ENCODE measurements at regions not wholly inside any gene's neighbourhood (a gene's known extent, or its start where the extent isn't known, plus 50 kb on each side); places are given as distances from the start of the nearest gene placed in this dataset.

DNA sequence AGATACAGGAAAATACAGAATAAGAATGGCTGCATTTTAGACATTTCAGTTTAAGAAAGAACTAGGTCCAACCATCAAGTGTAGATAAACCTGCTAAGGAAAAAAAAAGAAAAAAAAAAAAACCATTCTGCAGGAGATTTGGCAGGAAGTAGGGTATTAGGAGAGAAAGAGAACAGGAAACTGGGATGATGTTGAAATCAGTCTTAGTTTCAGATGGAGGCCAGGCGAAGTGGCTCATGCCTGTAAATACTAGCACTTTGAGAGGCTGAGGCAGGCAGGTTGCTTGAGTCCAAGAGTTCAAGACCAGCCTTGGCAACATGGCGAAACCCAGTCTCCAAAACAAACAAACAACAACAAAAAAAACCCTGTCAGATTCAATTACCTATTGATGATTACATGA, 120.2 kb downstream of the RAB11FIP2 start:
- no peak for DNase-seq (ENCODE audit: low read depth)

DNA sequence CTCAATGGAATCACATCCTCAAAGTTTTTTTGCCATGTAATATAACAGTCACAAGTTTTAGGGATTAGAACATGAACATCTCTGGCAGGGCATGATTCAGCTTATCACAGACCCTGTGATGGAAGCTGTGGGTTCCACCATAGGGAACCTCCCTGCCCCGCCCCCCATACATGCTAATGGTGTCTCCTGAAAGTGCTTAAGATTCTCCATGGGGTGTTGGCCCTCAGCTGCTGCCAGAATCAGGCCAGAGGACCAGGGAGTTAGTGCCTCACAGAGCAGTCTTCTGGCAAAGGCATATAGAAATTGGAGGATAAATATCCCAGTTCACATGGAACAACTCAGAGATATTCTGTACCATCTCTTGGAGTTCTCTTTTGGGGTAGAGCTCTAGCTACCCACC, 119.4 kb downstream of the RAB11FIP2 start:
- DNase-seq (ENCODE audit: low read depth) = no peak

DNA sequence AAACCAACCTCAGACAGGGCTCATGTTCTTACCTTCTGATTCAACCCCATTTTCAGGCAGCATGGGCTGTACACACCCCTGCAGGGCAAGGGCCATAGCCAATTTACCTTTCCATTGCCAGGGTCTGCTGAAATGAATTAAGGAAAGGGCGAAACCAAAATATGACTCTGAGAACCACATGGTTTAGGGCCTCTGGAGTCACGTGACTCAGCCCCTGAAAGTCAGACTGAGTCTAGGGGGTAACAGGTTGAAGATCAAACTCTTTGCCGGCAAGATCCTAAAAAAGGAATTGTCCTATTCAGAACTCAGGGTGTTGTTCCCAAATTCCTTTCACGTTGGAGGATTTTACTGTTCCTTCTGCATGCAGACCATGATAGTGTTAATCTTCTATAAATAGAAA, 118.9 kb downstream of the RAB11FIP2 start:
- no peak for DNase-seq (ENCODE audit: low read depth)

DNA sequence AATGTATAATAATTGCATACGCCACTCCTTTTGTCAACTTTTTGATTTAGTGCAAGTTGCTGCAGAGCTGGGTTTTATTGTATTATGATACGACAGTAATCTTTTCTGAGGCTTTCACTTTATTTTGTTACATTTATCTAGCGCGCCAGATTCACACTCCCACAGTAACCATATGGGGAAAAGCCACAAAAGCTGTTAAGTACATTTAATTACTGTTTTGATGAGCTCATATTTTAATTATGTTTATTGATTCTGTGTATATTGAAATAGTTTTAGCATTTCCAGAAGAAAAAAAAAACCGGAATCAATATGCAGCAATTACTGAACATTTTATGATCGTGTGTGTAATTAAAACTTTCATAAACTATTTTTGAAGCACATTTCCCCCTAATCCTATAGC, 118.5 kb downstream of the RAB11FIP2 start:
- DNase-seq (ENCODE audit: low read depth) = no peak

DNA sequence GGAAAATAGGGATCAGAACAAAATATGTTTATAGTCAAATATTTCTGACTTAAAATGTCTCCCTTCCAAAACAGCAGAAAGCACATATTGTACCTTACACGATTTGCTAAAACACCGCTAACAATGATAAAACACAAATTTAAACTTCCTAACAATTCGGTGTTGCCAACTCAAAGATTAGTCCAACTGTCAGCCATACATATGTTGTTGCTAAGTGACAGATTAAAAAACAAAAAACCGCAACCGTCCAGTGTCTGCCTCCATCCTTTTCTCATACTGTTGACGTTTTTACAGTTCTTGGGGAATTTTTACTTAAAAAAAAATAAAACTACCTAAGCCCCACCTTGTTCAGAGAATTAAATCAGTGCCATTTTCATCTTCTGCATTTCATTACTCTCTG, 118.0 kb downstream of the RAB11FIP2 start:
- no peak for DNase-seq (ENCODE audit: low read depth)

DNA sequence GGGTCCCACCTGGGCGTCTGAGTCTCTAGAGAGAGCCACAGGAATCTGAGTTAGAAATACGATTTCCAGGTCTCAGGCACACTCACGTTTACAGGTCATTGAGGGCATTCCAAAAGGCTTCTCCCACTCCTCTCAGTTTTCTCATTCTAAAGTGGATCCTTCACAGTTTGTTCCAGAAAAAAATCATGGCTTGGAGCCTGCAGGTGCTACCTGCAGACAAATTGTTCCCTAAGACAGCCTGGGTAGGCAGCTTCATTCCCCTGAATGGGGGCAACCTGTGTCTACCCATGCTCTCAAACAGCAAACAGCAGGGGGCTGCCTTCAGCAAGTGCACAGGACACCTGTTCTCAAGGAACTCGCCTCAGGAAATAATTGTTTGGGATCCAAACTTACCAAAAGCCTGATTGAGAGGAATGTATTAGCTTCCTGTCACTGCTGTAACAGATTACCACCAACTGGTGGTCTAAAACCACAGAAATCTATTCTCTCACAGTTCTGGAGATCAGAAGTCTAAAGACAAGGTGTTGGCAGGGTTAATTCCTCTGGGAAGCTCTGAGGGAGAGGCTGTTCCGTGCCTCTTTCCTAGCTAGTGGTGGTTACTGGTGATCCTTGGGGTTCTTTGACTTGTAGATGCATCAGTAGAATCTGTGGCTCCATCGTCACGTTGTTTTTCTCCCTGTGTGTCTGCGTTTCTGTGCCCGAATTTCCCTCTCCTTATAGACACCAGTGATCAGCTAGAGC, 117.2 kb downstream of the RAB11FIP2 start:
- no peak for DNase-seq (ENCODE audit: low read depth)

DNA sequence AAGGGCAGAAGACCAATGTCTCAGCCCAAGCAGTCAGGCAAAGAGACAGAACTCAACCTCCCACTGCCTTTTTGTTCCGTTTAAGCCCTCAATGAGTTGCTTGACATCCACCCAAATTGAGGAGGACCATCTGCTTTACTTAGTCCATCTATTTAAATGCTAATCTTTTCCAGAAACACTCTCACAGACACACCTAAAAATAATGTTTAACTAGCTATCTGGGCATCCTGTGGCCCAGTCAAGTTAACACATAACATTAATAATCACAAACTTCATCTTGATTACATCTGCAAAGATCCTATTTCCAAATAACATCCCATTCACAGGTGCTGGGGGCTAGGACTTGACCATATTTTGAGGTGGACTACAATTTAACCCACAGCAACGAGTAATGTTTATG, 115.7 kb downstream of the RAB11FIP2 start:
- DNase-seq (ENCODE audit: low read depth) = no peak

DNA sequence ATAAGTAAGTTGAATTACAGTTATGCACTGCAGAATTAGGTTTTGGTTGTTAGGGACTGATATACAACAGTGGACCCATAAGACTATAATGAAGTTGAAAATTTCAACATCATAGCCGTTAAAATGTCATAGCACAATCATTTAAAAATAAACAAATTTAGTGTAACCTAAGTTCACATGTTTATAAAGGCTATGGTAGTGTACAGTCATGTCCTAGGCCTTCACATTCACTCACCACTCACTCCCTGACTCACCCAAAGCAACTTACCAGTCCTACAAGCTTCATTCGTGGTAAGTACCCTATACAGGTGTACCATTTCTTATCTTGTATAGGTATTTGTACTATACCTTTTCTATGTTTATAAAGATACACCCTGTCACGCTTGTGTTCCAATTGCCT, 113.7 kb downstream of the RAB11FIP2 start:
- no peak for DNase-seq (ENCODE audit: low read depth)

DNA sequence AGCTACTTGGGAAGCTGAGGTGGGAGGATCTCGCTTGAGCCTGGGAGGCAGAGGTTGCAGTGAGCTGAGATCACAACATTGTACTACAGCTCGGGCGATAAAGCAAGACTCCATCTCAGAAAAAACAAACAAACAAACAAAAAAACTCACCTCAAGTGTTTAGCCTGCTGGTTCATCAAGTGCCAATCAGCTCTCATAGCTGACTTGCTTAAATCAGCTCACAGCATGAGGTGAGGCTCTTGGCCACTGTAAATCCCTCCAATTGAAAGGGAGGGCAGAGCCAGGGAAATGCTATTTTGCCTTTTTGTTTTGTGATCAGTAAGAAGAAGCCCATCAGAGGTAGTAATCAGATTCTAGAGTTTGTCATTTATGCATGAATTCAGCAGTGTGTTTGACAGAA, 112.3 kb downstream of the RAB11FIP2 start:
- no peak for DNase-seq (ENCODE audit: low read depth)

DNA sequence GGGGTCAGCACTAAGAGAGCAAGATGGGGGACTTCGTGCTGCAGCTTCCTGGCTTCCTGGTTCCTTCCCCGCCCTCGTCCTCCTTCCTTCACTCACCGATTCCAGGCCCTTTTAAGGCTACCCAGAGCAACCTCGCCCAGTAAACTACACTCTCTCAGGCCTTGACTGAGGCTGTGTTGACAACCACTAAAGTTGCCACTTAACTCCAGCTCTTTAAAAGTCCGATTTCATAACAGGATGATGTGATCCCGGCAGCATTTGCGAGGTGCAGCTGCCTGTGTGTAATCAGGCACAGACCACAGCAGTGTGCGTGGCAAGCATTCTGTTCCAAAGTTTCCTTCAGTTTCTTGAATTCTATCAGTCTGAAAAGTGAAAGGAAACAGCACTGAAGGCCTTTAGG, 110.6 kb downstream of the RAB11FIP2 start:
- no peak for DNase-seq (ENCODE audit: low read depth)

DNA sequence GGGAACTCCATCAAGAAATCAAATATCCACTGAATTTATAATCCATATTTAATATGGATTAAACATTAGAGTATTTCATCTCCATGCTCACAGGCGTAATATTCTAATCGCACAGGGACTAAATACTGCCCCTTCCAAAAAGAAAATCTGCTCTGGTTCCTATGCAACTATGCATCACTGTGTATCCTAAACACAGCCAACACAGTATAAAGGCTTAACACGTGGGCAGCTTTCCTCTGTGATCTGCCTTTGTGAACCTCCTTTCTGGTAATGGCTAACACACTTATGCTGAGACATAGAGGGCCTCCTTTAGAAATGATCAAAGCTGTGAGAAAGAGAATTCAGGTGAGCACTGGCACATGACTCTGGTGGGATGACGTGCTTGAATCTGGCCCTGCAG, 110.2 kb downstream of the RAB11FIP2 start:
- no peak for DNase-seq (ENCODE audit: low read depth)

DNA sequence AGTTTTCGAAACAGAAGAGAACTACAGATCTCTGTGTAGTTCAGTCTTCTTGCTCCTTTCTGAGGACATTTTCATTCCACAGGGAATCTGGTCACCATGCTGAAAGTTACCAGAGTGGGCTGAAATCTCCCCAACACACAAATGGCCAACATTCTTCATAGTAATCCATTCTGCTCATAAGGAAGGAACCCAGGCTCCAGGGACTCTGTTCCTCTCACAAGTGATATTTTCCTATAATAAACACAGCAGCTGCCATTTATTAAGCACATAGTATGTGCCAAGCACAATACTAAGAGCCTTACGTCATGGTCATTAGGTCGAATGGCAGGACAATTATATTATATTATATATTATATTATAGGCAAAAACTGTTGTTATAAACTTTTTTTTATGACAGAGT, 109.8 kb downstream of the RAB11FIP2 start:
- DNase-seq (ENCODE audit: low read depth) = no peak

DNA sequence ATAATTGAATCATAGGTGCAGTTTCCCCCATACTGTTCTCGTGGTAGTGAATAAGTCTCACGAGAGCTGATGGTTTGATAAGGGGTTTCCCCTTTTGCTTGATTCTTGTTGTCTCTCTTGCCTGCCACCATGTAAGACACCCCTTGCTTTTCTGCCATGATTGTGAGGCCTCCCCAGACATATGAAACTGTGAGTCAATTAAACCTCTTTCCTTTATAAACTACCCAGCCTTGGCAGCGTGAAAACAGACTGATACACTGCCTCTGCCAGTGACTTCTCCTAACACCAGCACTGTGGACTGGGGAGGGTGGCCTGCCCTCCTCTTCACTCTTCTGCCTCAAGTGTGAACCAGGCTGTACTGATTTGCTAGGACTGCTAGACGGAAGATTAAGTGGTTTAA, 108.6 kb downstream of the RAB11FIP2 start:
- no peak for DNase-seq (ENCODE audit: low read depth)

DNA sequence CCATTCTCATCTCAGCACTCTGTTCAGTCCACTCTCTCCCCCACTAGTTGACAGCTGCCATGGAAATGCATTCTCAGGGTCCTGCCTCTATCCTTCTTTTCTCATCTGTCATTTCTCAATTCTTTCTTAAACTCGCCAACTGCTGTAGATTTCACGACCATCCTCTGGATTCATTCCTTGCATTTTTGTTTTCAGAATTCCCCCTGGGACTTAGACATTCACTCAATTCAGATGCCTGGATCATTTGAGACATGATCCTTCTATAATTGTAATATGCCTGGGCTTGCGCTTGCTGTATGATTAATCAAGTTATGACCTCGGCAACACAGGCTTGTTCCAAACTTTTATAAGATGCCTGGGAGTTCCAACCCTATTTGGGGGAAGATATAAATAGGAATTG, 104.5 kb downstream of the RAB11FIP2 start:
- no peak for DNase-seq (ENCODE audit: low read depth)

DNA sequence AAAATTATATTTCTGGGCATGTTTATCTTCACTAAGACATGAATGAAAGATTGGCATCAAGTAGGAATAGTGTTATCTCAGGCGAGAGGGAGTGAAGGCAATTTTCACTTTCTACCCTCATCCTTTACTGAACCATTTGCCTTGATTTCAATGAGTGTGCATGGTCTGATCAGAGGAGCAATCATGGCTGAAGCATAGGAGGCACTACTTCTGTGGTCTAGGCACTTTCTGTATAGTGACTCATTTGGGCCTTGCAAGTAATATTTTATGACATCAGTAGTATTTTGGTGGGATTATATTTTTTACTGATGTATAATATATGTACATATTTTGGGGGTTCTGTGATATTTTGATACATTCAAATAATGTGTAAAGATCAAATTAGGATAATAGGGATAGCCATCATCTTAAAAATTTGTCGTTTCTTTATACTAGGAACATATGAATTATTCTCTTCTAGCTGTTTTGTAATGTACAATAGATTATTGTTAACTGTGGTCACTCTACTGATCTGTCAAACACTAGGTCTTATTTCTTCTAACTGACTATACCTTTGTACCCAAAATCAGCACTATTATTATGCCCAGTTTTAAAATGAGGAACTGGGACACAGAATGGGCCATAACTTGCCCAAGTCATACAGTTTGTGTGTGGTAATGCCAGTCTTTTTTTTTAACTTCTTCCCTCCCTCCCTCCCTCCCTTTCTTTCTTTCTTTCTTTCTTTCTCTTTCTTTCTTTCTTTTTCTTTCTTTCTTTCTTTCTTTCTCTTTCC, 101.9 kb downstream of the RAB11FIP2 start:
- no peak for DNase-seq (ENCODE audit: low read depth)

DNA sequence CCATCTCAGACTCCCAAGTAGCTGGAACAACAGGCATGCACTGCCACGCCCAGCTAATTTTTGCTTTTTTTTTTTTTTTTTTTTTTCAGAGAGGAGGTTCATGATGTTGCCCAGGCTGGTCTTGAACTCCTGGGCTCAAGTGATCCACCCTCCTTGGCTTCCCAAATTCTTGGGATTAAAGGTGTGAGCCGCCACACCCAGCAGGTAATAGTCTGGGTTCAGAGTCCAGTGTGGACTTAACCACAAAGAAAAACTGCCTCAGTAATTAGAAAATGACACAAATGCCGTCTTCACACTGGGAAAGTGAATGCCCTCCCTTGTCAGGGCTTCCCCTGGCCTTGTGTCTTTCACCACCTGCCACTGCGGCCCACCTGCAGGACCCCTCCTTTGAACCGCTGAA, 101.1 kb downstream of the RAB11FIP2 start:
- no peak for DNase-seq (ENCODE audit: low read depth)

DNA sequence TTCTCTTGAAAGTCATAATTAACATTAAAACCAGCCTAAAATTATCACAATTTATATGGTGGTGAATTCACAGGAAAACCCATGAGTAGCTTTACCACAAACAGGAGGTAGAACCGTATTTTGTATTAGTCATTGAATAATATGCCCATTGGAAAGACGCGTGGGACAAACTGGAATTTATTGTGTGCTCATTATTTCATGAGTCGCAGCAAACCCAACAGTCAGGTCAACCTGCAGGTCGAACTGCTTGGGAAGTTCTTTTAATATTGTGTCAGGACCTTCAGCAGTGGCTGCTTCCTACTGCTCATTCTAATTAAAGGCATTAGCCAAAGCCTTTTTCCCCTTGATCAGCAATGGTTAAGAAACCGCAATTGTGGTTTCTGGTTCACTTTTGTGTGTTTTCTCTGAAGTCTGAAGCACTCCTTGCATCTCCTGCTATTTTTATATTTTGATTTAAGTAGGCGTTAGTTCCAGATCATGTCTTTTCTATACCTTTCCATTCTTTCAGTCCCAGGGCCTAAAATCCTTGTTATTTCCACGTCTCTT, 100.1 kb downstream of the RAB11FIP2 start:
- no peak for DNase-seq (ENCODE audit: low read depth)

DNA sequence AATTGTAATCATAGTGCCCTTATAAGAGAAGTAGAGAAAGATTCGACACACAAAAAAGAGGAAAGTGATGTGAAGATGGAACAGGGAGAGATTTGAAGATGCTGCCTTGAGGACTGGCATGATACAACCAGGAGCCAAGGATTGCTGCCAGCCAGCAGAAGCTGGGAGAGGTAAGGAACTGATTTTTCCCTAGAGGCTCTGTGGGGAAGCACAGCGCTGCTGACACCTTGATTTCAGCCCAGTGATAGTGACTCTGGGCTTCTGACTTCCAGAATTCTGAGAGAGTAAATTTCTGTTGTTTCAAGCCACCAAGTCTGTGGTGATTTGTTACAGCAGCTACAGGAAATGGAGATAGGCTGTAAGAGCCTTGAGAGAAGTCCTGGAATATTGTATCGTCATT, 98.2 kb downstream of the RAB11FIP2 start:
- DNase-seq (ENCODE audit: low read depth) = no peak

DNA sequence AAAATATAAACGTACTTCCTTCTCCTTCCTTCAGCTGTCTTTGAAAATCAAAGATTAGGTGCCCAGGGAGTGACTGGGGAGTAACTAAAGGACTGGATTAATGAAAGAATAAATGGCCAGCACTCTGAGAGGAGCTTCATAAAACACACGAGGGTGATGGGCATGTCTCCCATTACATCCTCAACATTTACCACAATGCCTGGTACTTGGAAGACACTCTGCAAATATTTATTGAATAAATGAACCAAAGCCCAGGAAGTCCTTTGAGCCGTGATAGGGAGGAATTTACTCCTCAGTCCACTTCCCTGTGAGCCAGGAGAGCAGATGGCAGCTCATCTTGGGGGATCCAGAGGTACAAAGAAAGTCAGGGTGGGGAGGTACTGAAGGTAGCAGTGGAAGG, 96.3 kb downstream of the RAB11FIP2 start:
- no peak for DNase-seq (ENCODE audit: low read depth)

Data from RPMI7951 (cell line).